ENCODE measurements at regions not wholly inside any gene's neighbourhood (a gene's known extent, or its start where the extent isn't known, plus 50 kb on each side); places are given as distances from the start of the nearest gene placed in this dataset.

- POLR2A ChIA-PET = interaction anchor here (1.2 to 1.8 kb wide), 2 partner anchors 17 to 27 kb away, joined by 4 to 5 read pairs; no protein-coding TSS in a partner anchor
- H3K27me3 Mint-ChIP-seq (ENCODE audit: insufficient read depth, unreplicated experiment) = no peaks in the 10 kb centered on the region
- CTCF ChIA-PET = no interaction called here
- intact Hi-C loops (cut with micrococcal nuclease) = no loop called here
- no peaks in the 10 kb centered on the region for H3K9me3 Mint-ChIP-seq (ENCODE audit: unreplicated experiment)
- H3K27ac Mint-ChIP-seq (ENCODE audit: low read depth, unreplicated experiment) = no peak overlapping the region
- no TSS peak for BruUV-seq (replicated peaks)
- no peak for DNase-seq (ENCODE audit: unreplicated experiment)
- TF ChIP-seq, protein P1, sequence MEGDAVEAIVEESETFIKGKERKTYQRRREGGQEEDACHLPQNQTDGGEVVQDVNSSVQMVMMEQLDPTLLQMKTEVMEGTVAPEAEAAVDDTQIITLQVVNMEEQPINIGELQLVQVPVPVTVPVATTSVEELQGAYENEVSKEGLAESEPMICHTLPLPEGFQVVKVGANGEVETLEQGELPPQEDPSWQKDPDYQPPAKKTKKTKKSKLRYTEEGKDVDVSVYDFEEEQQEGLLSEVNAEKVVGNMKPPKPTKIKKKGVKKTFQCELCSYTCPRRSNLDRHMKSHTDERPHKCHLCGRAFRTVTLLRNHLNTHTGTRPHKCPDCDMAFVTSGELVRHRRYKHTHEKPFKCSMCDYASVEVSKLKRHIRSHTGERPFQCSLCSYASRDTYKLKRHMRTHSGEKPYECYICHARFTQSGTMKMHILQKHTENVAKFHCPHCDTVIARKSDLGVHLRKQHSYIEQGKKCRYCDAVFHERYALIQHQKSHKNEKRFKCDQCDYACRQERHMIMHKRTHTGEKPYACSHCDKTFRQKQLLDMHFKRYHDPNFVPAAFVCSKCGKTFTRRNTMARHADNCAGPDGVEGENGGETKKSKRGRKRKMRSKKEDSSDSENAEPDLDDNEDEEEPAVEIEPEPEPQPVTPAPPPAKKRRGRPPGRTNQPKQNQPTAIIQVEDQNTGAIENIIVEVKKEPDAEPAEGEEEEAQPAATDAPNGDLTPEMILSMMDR (IDR thresholded peaks at IDR 0.05; ENCODE audit: unreplicated experiment) = no peak
- no peaks in the 10 kb centered on the region for H3K36me3 Mint-ChIP-seq (ENCODE audit: insufficient read depth, unreplicated experiment)
- H3K4me3 Mint-ChIP-seq (ENCODE audit: unreplicated experiment) = no peak overlapping the region
- H3K4me1 Mint-ChIP-seq (ENCODE audit: insufficient read depth, unreplicated experiment) = peaks cover 24% of the 10 kb centered on the region
Observed at GRCh38 chr2:220215785-220216184, 588.4 kb downstream of the SLC4A3 start.

DNA sequence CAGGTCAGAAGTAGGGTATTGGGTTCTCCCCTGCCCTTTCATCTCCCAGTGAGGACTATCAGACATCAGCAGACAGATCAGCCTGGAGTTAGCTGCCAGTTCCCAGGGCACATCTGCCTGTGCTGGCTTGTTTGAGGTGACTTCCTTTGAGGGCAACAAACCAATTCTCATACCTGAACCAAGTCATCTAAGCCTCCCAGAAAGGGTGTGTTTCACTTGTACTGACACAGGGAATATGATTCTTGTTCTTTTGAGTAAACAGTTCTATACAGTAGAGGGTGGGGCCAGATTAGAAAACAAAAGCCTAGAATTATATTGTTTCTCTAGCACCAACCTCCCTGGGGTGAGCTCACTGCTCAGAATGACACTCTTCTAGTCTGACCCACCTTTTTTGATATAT, 591.9 kb downstream of the SLC4A3 start:
- POLR2A ChIA-PET = interaction anchor here (0.7 to 4.9 kb wide), 10 partner anchors 8 to 58 kb away, joined by 3 to 31 read pairs (median 5); no protein-coding TSS in a partner anchor

DNA sequence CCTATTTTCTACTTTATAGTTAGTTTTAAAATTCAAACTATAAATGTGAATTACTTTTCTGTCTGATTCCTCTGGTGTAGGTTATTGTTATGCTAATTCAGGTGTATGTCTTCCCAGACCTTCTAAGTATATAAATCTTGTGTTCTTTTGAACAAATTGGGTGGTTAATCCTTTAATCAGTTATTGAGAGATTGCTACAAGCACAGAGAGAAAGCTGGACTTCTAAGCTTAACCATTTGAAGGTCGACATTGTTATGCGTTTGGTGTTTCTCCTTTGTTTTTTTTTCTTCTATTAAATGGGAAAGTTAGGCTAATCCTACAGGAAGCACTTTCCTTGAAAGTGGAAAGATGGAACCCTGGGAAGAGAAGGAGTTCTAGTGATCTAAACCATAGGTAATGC, 592.6 kb downstream of the SLC4A3 start:
- Mint-ChIP-seq H3K27ac (ENCODE audit: low read depth, unreplicated experiment) (peak overlapping the region; percentile 84), H3K36me3 (ENCODE audit: insufficient read depth, unreplicated experiment) (no peaks in the 10 kb centered on the region), H3K27me3 (ENCODE audit: insufficient read depth, unreplicated experiment) (no peaks in the 10 kb centered on the region), H3K9me3 (ENCODE audit: unreplicated experiment) (no peaks in the 10 kb centered on the region), H3K4me3 (ENCODE audit: unreplicated experiment) (no peak overlapping the region), H3K4me1 (ENCODE audit: insufficient read depth, unreplicated experiment) (peaks cover 31% of the 10 kb centered on the region)
- no peak for DNase-seq (ENCODE audit: unreplicated experiment)
- ChIA-PET CTCF (interaction anchor here (0.6 to 1.2 kb wide), 3 partner anchors 9 to 875 kb away, joined by 3 to 5 read pairs (median 3); no protein-coding TSS in a partner anchor), POLR2A (interaction anchor here (0.6 to 4.9 kb wide), 11 partner anchors 8 to 57 kb away, joined by 3 to 31 read pairs (median 4); no protein-coding TSS in a partner anchor)
- TF ChIP-seq, protein P1 (IDR thresholded peaks at IDR 0.05; ENCODE audit: unreplicated experiment) = no peak
- no TSS peak for BruUV-seq (replicated peaks)
- intact Hi-C loops (cut with micrococcal nuclease) = no loop called here

More for the DNA sequence above, 591.9 kb downstream of the SLC4A3 start:
- TF ChIP-seq, protein P1 (IDR thresholded peaks at IDR 0.05; ENCODE audit: unreplicated experiment) = no peak
- H3K4me3 Mint-ChIP-seq (ENCODE audit: unreplicated experiment) = no peak overlapping the region
- H3K27me3 Mint-ChIP-seq (ENCODE audit: insufficient read depth, unreplicated experiment) = no peaks in the 10 kb centered on the region
- BruUV-seq (replicated peaks) = no TSS peak
- intact Hi-C loops (cut with micrococcal nuclease) = no loop called here
- H3K36me3 Mint-ChIP-seq (ENCODE audit: insufficient read depth, unreplicated experiment) = no peaks in the 10 kb centered on the region
- peaks cover 24% of the 10 kb centered on the region for H3K4me1 Mint-ChIP-seq (ENCODE audit: insufficient read depth, unreplicated experiment)
- CTCF ChIA-PET = interaction anchor here (0.6 to 1.2 kb wide), 2 partner anchors 69 to 875 kb away, joined by 3 to 5 read pairs; no protein-coding TSS in a partner anchor
- H3K9me3 Mint-ChIP-seq (ENCODE audit: unreplicated experiment) = no peaks in the 10 kb centered on the region
- H3K27ac Mint-ChIP-seq (ENCODE audit: low read depth, unreplicated experiment) = peak overlapping the region; percentile 84
- DNase-seq (ENCODE audit: unreplicated experiment) = peak; percentile 80

DNA sequence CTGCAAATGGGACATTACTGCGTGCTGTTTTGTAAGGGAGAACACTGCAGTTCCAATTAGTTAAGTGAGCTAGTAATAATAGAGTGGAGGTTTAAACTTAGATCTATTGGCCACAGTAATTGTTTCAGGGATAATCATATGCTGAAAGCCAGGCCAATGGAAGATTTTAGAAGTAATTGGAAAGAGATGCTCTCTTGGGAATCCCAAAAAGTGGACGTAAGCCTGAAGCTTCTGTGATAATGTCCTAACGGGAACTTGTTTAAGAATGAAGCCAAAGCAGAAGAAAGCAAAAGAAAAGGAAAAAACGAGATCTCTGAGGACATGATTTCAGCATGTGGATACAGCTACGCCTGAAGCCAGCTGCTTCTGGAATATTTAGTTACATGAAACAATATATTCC, 594.6 kb downstream of the SLC4A3 start:
- Mint-ChIP-seq H3K27ac (ENCODE audit: low read depth, unreplicated experiment) (no peak overlapping the region), H3K9me3 (ENCODE audit: unreplicated experiment) (no peaks in the 10 kb centered on the region), H3K4me3 (ENCODE audit: unreplicated experiment) (no peak overlapping the region), H3K27me3 (ENCODE audit: insufficient read depth, unreplicated experiment) (no peaks in the 10 kb centered on the region), H3K36me3 (ENCODE audit: insufficient read depth, unreplicated experiment) (no peaks in the 10 kb centered on the region), H3K4me1 (ENCODE audit: insufficient read depth, unreplicated experiment) (peaks cover 46% of the 10 kb centered on the region)
- intact Hi-C loops (cut with micrococcal nuclease) = no loop called here
- DNase-seq (ENCODE audit: unreplicated experiment) = no peak
- no TSS peak for BruUV-seq (replicated peaks)
- TF ChIP-seq, protein P1 (IDR thresholded peaks at IDR 0.05; ENCODE audit: unreplicated experiment) = no peak
- POLR2A ChIA-PET = interaction anchor here (0.6 to 4.9 kb wide), 3 partner anchors 23 to 580 kb away, joined by 3 to 31 read pairs (median 4); no protein-coding TSS in a partner anchor
- CTCF ChIA-PET = interaction anchor here (0.7 kb wide), 1 partner anchor 428 kb away, joined by 3 read pairs; no protein-coding TSS in a partner anchor
